SK-N-SH (cell line): ENCODE measurements at regions not wholly inside any gene's neighbourhood (a gene's known extent, or its start where the extent isn't known, plus 50 kb on each side); places are given as distances from the start of the nearest gene placed in this dataset.

Experiments
- EP300 ChIP-seq, 2 experiments: IDR thresholded peaks; 2 replicates each; pipeline versions ENCODE4 v1.4.0 to v1.6.1; 2012; ENCODE audit warnings: borderline replicate concordance in 1 of 2, low read depth in 1 of 2, low read length in 1 of 2
- JUND ChIP-seq: IDR thresholded peaks from 2 replicates; pipeline ENCODE4 v1.4.0; 2012
- MXI1 ChIP-seq: IDR thresholded peaks from 2 replicates; pipeline ENCODE4 v1.6.1; 2012; ENCODE audit warnings: mild to moderate bottlenecking, low read depth, low read length, improper control_type of control experiment
- NRF1 ChIP-seq: IDR thresholded peaks from 2 replicates; pipeline ENCODE4 v1.6.1; 2012; ENCODE audit warnings: low read depth, mild to moderate bottlenecking, low read length
- POLR2AphosphoS5 ChIP-seq: IDR thresholded peaks from 2 replicates; pipeline ENCODE4 v1.6.1; 2012; ENCODE audit warnings: low read depth, low read length
- RCOR1 ChIP-seq: fragments of 150-350 bp; IDR thresholded peaks from 2 replicates; pipeline ENCODE4 v1.6.1; 2017; ENCODE audit warnings: antibody characterized with exemption, low read length
- TF ChIP-seq, protein P1 (sequence below): fragments of 200-600 bp; sonication (generic); IDR thresholded peaks from 2 replicates; pipeline ENCODE4 v1.6.1; 2017; ENCODE audit warnings: antibody characterized with exemption, mild to moderate bottlenecking, moderate library complexity
- TF ChIP-seq, protein P2 (sequence below): IDR thresholded peaks from 2 replicates; pipeline ENCODE4 v1.4.0; 2012; ENCODE audit warnings: low read depth
- TF ChIP-seq, protein P3 (sequence below): IDR thresholded peaks from 2 replicates; pipeline ENCODE4; 2012
- TF ChIP-seq, protein P4 (sequence below): fragments of 150-350 bp; IDR thresholded peaks from 2 replicates; pipeline ENCODE4 v1.6.1; 2016; ENCODE audit warnings: mild to moderate bottlenecking, low read depth, low read length

DNA sequence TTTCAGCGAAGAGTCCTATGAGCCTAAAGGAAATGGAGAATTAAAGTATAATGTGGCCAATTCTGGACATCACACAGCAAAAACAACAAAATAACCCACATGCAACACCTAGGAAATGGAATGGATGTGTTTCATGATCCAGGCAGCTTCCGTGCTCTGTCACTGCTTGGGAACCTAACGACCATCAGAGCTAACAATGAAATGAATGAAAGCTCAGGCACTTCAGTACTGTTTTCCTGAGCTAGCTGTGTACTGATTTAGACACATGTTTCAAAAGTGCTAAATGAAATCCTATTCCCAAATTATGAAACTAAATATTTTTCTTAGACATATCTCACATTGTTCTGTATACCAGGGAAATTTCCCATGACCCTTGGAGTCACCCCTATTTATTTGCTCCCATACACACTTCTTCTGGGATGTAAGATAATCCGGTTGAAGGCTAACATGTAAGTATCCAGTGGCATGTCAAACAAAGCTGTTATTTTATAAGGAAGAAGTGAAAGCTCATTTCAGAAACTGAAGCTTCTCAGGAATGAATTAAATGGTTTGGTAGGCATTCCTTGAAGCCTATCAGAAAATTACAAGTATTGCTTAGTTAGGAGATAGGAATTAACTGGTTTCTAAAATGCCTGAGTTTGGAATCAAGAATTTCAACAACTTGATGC is 108.5 kb upstream of the RND3 start:
- TF ChIP-seq POLR2AphosphoS5 (no peak), MXI1 (no peak), RCOR1 (no peak), EP300 (IDR thresholded peaks at IDR 0.05; ENCODE audit: borderline replicate concordance in 1 of 2, low read depth in 1 of 2, low read length in 1 of 2) (no peak), NRF1 (no peak), JUND (no peak)
- TF ChIP-seq, protein P1, sequence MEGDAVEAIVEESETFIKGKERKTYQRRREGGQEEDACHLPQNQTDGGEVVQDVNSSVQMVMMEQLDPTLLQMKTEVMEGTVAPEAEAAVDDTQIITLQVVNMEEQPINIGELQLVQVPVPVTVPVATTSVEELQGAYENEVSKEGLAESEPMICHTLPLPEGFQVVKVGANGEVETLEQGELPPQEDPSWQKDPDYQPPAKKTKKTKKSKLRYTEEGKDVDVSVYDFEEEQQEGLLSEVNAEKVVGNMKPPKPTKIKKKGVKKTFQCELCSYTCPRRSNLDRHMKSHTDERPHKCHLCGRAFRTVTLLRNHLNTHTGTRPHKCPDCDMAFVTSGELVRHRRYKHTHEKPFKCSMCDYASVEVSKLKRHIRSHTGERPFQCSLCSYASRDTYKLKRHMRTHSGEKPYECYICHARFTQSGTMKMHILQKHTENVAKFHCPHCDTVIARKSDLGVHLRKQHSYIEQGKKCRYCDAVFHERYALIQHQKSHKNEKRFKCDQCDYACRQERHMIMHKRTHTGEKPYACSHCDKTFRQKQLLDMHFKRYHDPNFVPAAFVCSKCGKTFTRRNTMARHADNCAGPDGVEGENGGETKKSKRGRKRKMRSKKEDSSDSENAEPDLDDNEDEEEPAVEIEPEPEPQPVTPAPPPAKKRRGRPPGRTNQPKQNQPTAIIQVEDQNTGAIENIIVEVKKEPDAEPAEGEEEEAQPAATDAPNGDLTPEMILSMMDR: no peak
- TF ChIP-seq, protein P2, sequence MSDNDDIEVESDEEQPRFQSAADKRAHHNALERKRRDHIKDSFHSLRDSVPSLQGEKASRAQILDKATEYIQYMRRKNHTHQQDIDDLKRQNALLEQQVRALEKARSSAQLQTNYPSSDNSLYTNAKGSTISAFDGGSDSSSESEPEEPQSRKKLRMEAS: no peak
- TF ChIP-seq, protein P3, sequence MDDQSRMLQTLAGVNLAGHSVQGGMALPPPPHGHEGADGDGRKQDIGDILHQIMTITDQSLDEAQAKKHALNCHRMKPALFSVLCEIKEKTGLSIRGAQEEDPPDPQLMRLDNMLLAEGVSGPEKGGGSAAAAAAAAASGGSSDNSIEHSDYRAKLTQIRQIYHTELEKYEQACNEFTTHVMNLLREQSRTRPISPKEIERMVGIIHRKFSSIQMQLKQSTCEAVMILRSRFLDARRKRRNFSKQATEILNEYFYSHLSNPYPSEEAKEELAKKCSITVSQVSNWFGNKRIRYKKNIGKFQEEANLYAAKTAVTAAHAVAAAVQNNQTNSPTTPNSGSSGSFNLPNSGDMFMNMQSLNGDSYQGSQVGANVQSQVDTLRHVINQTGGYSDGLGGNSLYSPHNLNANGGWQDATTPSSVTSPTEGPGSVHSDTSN: no peak
- TF ChIP-seq, protein P4, sequence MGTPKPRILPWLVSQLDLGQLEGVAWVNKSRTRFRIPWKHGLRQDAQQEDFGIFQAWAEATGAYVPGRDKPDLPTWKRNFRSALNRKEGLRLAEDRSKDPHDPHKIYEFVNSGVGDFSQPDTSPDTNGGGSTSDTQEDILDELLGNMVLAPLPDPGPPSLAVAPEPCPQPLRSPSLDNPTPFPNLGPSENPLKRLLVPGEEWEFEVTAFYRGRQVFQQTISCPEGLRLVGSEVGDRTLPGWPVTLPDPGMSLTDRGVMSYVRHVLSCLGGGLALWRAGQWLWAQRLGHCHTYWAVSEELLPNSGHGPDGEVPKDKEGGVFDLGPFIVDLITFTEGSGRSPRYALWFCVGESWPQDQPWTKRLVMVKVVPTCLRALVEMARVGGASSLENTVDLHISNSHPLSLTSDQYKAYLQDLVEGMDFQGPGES: no peak
